Spleen (tissue), 7 donors: ENCODE measurements at regions not wholly inside any gene's neighbourhood (a gene's known extent, or its start where the extent isn't known, plus 50 kb on each side); places are given as distances from the start of the nearest gene placed in this dataset.
"Not testable (repeated sequence)": the region's sequence is repeated elsewhere in the genome, so short reads cannot be mapped to it uniquely, and the experiment has no call there.

Source experiments
- CTCF ChIP-seq, 11 experiments: fragments of 200-600 bp in 7 of 11; fragments of 450-650 bp in 4 of 11; sonication (generic) in 4 of 11; IDR thresholded peaks in 8 of 11; conservative IDR thresholded peaks in 3 of 11; 1 replicate in 7 of 11; 2 replicates in 4 of 11; pipeline versions ENCODE4 v1.4.0 to v1.8.0; 2016 to 2021; ENCODE audit warnings: antibody characterized with exemption in 11 of 11, inconsistent platforms in 4 of 11, mild to moderate bottlenecking in 1 of 11
- POLR2A ChIP-seq, 3 donors: fragments of 450-650 bp; IDR thresholded peaks; one replicate each; pipeline ENCODE4 v1.5.1; 2017; ENCODE audit warnings: antibody characterized with exemption in 3 of 3, mild to moderate bottlenecking in 1 of 3
- donor health status: DM: no; HTN: no; CAD: no; lungs with moderate emphysema.
- donor health status: DM: no; HTN: no; CAD: no.
- donor health status: DM: no; HTN: no; CAD: no.

- TF ChIP-seq POLR2A (IDR thresholded peaks at IDR 0.05); CTCF (IDR thresholded peaks at IDR 0.05 in 8 of 11, conservative IDR thresholded peaks at IDR 0.05 in 3 of 11): not testable (repeated sequence)
These were observed 150.2 kb upstream of the SPATA31A3 start for GRCh38 chr9:67142392-67143107.
